HG03064 (cell line): ENCODE measurements at regions not wholly inside any gene's neighbourhood (a gene's known extent, or its start where the extent isn't known, plus 50 kb on each side); places are given as distances from the start of the nearest gene placed in this dataset.

ENCODE experiments used
- ATAC-seq: cut with Tn5 transposase; IDR thresholded peaks from one replicate; pipeline ENCODE4 v1.9.1; 2021; ENCODE audit warnings: low read depth; ENCODE audit not compliant: unreplicated experiment

- ATAC-seq = no peak
These were observed 75.4 kb upstream of the PPARA start for GRCh38 chr22:46074771-46075551.

DNA sequence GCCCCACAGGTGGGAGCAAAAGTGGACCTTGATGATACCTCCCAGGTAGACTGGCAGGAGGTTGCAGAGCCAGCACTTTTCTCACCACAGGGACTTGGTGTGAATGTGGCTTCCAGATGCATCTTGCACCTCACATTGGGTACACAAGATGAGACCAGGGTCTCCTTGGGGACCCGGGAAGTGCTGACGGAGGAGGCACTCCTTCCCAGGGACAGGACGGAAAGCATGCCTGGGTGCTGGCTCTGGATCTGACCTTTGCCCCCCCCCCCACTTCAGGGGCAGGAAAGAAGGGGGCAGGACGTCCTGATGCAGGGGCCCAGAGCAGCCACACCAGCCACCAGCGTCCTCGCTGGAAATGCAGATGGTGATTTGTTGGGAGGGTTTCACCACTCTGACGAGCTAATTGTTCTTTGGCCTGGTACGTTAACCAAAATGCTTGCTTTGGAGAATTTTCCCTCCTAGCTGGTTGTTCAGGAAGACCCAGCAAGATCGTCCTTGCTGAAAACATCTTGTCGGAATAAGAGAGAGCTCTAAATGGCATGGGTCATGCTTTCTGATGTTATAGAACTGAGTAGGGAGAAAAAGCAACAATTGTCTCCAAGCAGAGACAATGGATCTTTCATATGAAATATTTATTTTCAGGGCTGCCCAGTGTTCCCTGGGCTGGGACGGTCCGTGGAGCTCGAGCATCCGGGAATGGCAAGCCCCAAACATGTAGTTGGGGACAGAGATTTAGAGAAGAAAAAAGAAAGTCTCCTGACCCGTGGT is 74.4 kb upstream of the PPARA start:
- ATAC-seq = no peak

GRCh38 chr22:46076651-46077339 is 73.5 kb upstream of the PPARA start:
- ATAC-seq = no peak

GRCh38 chr22:46077669-46078099 is 72.6 kb upstream of the PPARA start:
- ATAC-seq = no peak

- no peak for ATAC-seq
These were observed 71.9 kb upstream of the PPARA start for GRCh38 chr22:46078241-46079092.

- ATAC-seq = no peak
These were observed 71.0 kb upstream of the PPARA start for GRCh38 chr22:46079093-46079860.

DNA sequence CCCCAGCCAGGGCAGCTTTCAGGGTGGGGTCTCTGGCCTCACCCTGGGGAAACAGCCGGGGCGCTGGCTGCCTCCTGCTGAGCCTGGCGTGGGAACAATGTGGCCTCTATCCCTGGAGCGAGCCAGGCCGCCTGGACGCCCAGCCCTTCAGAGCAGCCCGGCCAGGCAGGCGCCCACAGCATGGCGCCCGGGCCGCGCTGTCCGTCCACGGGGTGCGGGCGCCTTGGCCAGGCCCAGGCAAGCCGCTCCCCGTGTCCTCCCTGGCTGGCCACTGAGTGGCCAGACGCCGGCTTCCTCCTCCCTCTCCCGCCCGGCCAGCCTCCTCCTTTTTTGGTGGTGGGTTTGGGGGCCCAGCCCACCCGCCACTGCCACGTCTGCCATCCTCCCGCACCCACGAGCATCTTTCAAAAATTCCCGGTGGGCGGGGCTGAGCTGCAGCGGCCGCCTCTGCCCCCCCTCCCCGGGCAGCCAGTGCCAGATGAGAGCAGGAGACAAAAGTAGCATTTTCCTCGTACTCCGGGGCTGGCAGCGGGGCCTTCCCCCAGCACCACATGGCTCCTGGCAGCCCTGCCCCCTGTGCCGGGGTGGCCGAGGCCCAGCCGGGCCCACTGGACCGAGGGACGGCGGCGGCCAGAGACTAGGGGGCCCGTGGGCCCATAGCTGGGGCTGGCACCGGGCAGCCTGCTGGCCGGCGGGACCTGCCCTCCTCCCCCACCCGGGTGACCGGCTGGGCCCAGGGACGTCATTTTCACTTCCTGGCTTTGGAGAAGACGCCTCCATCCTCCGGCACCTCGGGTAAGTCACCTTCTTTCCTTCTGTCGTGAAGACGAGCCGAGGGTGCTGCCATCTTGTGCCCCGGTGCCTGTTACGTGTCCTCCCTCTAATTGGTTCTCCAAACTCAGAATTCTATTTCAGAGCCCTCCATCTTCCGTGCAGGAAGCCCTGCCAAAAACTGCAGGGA is 70.2 kb upstream of the PPARA start:
- ATAC-seq = no peak

DNA sequence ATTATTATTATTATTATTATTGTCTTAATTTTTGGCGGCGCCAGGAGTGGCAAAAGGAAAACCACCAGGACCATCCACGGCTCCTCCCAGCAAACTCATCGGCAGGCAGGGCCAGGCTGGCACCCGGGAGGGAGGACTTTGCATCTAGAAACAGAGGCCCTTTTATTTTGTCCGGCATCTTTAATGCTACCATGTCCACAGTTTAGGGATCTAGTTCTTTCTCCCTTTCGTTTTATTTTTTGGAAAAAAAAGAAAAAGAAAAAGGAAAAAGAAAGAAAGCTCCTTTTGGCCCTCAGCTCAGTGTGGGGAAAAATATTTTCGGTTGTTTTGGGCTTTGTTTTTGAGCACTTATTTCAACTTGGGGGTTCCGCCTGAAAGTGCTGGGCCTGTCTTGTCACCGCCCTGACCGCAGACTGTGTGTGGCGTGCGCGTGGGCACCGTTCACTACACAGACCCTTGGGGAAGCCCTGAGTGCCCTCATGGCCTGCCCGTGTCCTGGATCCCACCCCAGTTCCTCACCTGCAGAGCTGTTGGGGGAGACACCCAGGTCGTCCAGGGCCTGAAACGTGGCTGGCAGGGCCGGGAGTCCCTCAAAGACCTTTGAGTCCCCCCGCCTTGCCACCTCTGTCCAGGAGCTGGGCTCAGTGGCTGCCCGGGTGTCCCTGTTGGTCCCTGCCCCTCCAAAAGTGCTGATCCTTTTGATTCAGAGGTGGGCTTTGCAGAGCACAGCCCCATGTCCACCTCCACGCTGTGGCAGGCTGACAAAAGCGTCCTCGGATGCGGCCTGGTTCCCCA is 69.1 kb upstream of the PPARA start:
- no peak for ATAC-seq

DNA sequence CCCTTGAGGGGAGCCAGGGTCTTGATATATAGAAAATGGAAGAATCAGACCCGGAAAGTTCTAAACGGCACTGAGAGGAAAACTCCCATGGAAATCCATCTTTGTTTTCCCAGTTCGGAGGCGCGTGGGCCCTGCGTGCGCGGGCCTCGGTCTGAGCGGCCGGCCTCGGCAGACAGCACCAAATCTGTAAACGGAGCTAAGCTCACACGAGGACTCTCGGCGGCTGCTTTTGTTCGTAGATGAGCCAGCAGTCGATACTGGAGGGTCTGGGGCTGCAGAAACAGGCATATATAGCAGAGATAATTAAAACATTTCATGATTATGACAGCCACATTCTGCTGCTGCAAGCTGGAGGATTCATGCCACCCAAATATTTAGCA is 68.5 kb upstream of the PPARA start:
- ATAC-seq = no peak

- no peak for ATAC-seq
These were observed 67.7 kb upstream of the PPARA start for GRCh38 chr22:46082633-46083032.

- no peak for ATAC-seq
These were observed 66.7 kb upstream of the PPARA start for GRCh38 chr22:46083383-46084350.

DNA sequence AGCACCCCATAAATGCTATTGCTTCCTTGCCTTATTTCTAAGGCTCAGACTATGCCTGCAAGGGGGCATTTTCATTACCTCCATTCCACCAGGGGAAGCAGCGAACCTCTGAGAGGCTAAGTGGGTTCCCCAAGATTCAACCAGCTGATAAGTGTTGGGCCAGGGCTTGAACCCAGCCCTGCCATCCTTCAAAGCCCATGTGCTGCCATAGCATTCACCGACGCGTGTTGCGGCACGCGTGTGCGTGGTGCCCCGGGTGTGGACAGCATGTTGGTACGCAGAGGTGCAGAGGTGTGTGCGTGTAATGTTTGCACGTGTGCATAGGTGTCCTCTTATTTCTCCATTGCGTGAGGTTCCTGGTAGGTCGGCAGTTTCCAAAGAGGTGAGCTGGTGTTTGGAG is 66.0 kb upstream of the PPARA start:
- ATAC-seq = no peak

DNA sequence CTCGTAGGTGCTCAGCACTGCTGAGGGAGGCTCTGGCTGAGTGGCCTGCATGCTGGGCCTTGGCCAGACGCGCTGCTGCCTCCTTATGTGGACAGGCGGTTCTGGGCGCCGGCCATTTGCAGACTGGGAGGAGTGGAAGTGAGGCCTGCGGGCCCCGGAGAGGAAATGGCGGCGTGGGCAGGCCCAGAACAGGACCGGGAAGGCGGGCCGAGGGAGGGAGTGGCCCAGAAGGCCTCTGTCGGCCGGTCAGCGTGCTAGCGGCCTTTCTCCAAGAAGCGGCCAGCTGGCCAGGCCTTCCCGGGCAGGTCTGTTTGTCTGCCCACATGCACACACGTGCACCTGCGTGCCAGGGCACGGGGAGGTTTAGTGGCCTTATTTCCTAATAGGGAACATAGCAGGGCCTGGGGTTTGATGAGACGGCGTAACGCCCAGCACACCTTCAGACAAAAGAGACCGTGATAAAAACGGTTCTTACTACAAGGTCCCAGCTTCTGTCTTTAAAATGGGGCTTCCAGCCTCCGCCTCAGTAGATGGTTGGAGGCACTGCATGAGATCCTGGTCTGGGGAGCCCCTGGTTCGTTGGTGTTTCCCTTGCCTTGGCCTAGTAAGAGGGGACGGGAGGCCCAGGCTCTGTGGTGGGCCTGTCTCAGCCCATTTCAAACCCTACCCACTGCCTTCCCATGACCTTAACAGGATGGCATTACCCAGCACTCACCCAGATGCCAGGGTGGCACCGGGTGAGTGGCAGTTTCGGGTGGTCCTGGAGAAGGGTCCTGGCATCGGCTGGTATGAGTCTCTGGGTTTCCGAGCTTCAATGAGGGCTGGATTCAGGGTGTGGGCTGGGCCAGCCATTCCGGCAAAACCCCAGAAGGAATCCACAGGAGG is 65.1 kb upstream of the PPARA start:
- no peak for ATAC-seq

DNA sequence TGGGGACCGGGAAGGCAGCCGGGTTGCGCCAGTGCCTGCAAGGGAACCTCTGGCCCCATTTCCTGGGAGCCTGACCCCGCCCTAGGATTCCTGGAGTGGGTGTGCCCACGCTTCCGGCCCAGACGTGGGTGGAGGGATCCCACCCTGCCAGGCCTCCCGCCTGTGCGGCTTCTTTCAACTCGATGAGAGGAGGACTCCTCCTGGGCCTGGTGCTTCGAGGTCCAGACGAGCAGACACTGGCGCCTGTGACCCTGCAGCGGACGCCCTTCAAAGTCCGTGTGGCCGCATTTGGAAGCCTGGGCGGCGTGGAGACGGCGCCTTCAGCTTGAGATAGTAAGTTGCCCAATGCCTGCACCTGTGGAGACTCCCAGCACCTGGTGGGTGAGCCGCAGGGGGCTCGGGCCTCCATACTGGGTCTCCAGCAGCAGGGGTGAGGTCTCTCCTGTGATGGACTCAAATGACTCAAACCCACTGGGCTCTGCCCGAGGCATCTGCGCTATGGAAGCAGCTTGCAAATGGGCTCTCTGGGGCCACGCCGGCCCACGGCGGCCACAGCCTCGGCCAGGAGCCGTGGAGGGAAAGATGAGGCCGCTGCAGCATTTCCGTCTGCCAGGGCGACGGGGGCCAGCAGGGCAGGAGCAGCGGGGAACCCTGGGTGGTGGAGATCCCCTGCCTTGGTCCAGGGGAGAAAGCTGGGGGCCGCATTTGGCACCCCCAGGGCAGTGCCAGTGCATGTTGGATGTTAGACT is 64.3 kb upstream of the PPARA start:
- no peak for ATAC-seq
